ENCODE measurements at regions not wholly inside any gene's neighbourhood (a gene's known extent, or its start where the extent isn't known, plus 50 kb on each side); places are given as distances from the start of the nearest gene placed in this dataset.
"Not testable (repeated sequence)": the region's sequence is repeated elsewhere in the genome, so short reads cannot be mapped to it uniquely, and the experiment has no call there.

DNA sequence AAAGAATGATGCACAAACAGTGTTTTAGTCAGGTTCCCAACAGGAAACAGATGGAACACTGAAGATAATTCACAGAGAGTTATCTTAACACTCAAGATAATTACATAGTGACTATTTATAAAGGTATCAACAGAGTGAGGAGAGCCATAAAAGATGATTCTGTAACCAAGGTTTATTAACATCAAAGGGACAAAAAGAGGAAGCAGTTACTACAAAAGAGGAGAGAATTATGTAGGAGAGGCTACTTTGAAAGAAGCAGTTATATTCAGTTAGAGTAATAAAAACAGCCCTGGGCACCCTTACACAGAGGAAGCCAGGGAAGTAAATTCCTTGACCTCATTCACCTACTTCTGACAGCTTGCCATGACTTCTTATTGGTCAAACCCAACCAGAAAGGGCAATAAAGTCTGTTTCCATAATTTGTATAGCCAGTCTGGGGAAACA, 326.5 kb upstream of the SLC39A10 start:
- Histone ChIP-seq H3K4me2 (ENCODE audit: insufficient read depth, low read length) (no peak overlapping the region), H3K4me1 (ENCODE audit: insufficient read depth, low read length) (no peaks in the 10 kb centered on the region), H2AFZ (ENCODE audit: low read length) (no peak overlapping the region), H3K79me2 (ENCODE audit: insufficient read depth, low read length) (no peaks in the 10 kb centered on the region), H3K36me3 (ENCODE audit: insufficient read depth, low read length) (no peaks in the 10 kb centered on the region), H3K27ac (ENCODE audit: low read depth, low read length) (no peak overlapping the region), H3K9me3 (ENCODE audit: low read depth, low read length) (no peaks in the 10 kb centered on the region), H3K27me3 (ENCODE audit: insufficient read depth, low read length) (no peaks in the 10 kb centered on the region), H4K20me1 (ENCODE audit: insufficient read depth, low read length) (no peaks in the 10 kb centered on the region), H3K4me3 (ENCODE audit: insufficient read depth, low read length) (no peak overlapping the region)
- TF ChIP-seq, protein P1, sequence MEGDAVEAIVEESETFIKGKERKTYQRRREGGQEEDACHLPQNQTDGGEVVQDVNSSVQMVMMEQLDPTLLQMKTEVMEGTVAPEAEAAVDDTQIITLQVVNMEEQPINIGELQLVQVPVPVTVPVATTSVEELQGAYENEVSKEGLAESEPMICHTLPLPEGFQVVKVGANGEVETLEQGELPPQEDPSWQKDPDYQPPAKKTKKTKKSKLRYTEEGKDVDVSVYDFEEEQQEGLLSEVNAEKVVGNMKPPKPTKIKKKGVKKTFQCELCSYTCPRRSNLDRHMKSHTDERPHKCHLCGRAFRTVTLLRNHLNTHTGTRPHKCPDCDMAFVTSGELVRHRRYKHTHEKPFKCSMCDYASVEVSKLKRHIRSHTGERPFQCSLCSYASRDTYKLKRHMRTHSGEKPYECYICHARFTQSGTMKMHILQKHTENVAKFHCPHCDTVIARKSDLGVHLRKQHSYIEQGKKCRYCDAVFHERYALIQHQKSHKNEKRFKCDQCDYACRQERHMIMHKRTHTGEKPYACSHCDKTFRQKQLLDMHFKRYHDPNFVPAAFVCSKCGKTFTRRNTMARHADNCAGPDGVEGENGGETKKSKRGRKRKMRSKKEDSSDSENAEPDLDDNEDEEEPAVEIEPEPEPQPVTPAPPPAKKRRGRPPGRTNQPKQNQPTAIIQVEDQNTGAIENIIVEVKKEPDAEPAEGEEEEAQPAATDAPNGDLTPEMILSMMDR (IDR thresholded peaks at IDR 0.05; ENCODE audit: extremely low read depth, low read depth, low read length) = no peak
- no peak for DNase-seq (ENCODE audit: insufficient read length, low spot score, missing footprints)

DNA sequence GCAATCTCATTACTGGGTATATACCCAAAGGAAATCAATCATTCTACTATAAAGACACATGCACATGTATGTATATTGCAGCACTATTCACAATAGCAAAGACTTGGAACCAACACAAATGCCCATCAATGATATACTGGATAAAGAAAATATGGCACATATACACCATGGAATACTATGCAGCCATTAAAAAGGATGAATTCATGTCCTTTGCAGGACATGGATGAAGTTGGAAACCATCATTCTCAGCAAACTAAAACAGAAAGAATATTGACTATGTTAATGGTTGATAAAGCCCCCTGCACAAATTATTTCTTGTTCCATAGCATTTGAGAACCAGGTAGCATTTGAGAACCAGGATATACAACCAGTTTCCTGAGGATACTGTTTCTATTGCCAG, 327.2 kb upstream of the SLC39A10 start:
- H3K27me3 ChIP-seq (ENCODE audit: insufficient read depth, low read length); H2AFZ ChIP-seq (ENCODE audit: low read length); H3K79me2 ChIP-seq (ENCODE audit: insufficient read depth, low read length); H4K20me1 ChIP-seq (ENCODE audit: insufficient read depth, low read length); DNase-seq (ENCODE audit: insufficient read length, low spot score, missing footprints); H3K4me2 ChIP-seq (ENCODE audit: insufficient read depth, low read length); H3K4me1 ChIP-seq (ENCODE audit: insufficient read depth, low read length); H3K27ac ChIP-seq (ENCODE audit: low read depth, low read length); H3K9me3 ChIP-seq (ENCODE audit: low read depth, low read length); H3K36me3 ChIP-seq (ENCODE audit: insufficient read depth, low read length); H3K4me3 ChIP-seq (ENCODE audit: insufficient read depth, low read length): not testable (repeated sequence)

DNA sequence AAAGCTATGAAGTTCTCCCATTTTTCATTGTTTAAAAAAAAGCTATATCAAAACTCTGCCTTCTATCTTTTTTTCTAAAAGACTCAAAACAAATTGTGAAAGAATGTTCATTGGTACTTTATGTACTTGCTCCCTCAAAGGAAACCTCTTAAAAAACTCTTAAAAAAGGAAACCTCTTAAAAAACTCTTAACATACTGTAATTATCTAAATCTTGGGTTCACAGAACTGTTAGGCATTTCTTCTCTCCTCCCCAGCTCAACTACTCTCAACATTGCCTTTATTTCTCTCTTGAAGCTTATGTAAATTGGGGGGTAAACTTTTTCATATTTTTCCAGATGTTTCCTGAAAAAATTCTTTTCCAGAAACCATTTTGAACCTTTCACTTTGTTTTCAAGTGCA, 330.5 kb upstream of the SLC39A10 start:
- Histone ChIP-seq H3K4me1 (ENCODE audit: insufficient read depth, low read length) (no peaks in the 10 kb centered on the region), H3K9me3 (ENCODE audit: low read depth, low read length) (no peaks in the 10 kb centered on the region), H3K36me3 (ENCODE audit: insufficient read depth, low read length) (no peaks in the 10 kb centered on the region), H3K79me2 (ENCODE audit: insufficient read depth, low read length) (no peaks in the 10 kb centered on the region), H2AFZ (ENCODE audit: low read length) (no peak overlapping the region), H3K4me3 (ENCODE audit: insufficient read depth, low read length) (no peak overlapping the region), H3K4me2 (ENCODE audit: insufficient read depth, low read length) (no peak overlapping the region), H3K27ac (ENCODE audit: low read depth, low read length) (no peak overlapping the region), H4K20me1 (ENCODE audit: insufficient read depth, low read length) (no peaks in the 10 kb centered on the region), H3K27me3 (ENCODE audit: insufficient read depth, low read length) (no peaks in the 10 kb centered on the region)
- no peak for DNase-seq (ENCODE audit: insufficient read length, low spot score, missing footprints)
- TF ChIP-seq, protein P1 (IDR thresholded peaks at IDR 0.05; ENCODE audit: extremely low read depth, low read depth, low read length) = no peak

DNA sequence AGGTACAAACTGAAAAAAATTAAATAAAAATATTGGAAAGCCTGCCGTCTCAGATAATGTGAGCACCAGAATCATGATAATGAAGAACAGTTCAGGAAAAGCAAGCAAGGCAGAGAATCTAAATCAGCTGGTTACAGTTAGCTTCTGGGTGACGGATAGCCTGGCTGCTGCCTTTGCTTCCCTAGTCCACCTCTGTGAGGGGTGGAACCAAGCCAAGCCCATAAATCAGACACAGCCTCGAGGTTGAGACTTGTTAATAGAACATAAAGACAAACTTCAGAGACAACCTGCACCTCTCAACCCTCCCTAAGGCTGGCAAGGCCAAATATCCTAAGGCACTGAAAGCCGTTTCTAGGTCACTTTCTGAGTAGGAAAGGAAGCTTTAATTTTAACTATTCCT, 334.7 kb upstream of the SLC39A10 start:
- TF ChIP-seq, protein P1 (IDR thresholded peaks at IDR 0.05; ENCODE audit: extremely low read depth, low read depth, low read length) = no peak
- Histone ChIP-seq H4K20me1 (ENCODE audit: insufficient read depth, low read length) (no peaks in the 10 kb centered on the region), H3K27me3 (ENCODE audit: insufficient read depth, low read length) (no peaks in the 10 kb centered on the region), H3K79me2 (ENCODE audit: insufficient read depth, low read length) (no peaks in the 10 kb centered on the region), H2AFZ (ENCODE audit: low read length) (peak overlapping the region; percentile 67), H3K36me3 (ENCODE audit: insufficient read depth, low read length) (no peaks in the 10 kb centered on the region), H3K4me2 (ENCODE audit: insufficient read depth, low read length) (no peak overlapping the region), H3K4me3 (ENCODE audit: insufficient read depth, low read length) (no peak overlapping the region), H3K9me3 (ENCODE audit: low read depth, low read length) (no peaks in the 10 kb centered on the region), H3K4me1 (ENCODE audit: insufficient read depth, low read length) (peaks cover 9% of the 10 kb centered on the region), H3K27ac (ENCODE audit: low read depth, low read length) (no peak overlapping the region)
- DNase-seq (ENCODE audit: insufficient read length, low spot score, missing footprints) = no peak

Data from osteoblast (primary cell).